Neural crest cell (in vitro differentiated cells): ENCODE measurements at regions not wholly inside any gene's neighbourhood (a gene's known extent, or its start where the extent isn't known, plus 50 kb on each side); places are given as distances from the start of the nearest gene placed in this dataset.

Experiments
- DNase-seq: peaks from one replicate; pipeline ENCODE4 v3.0.0; 2021; ENCODE audit warnings: low read depth, mixed read lengths, low spot score
- H3K27ac Mint-ChIP-seq: one replicate; pipeline ENCODE4 v1.8.0; 2021; ENCODE audit warnings: mild to moderate bottlenecking, mixed read lengths; ENCODE audit not compliant: unreplicated experiment
- H3K27me3 Mint-ChIP-seq: 2 replicates; pipeline ENCODE4 v1.8.0; 2021; ENCODE audit warnings: low read depth, mild to moderate bottlenecking, mixed read lengths
- H3K36me3 Mint-ChIP-seq: 2 replicates; pipeline ENCODE4 v1.8.0; 2021; ENCODE audit warnings: low read depth, mild to moderate bottlenecking, mixed read lengths
- H3K4me1 Mint-ChIP-seq: 2 replicates; pipeline ENCODE4 v1.8.0; 2021; ENCODE audit warnings: mixed read lengths
- H3K4me3 Mint-ChIP-seq: one replicate; pipeline ENCODE4 v1.8.0; 2021; ENCODE audit warnings: mild to moderate bottlenecking, mixed read lengths
- H3K9me3 Mint-ChIP-seq: 2 replicates; pipeline ENCODE4 v1.8.0; 2021; ENCODE audit warnings: mixed read lengths
- TF ChIP-seq, protein P1 (sequence below): fragments of 200-600 bp; sonication (generic); conservative IDR thresholded peaks from 2 replicates; pipeline ENCODE4 v1.5.0; 2021; ENCODE audit warnings: antibody characterized with exemption, mild to moderate bottlenecking

DNA sequence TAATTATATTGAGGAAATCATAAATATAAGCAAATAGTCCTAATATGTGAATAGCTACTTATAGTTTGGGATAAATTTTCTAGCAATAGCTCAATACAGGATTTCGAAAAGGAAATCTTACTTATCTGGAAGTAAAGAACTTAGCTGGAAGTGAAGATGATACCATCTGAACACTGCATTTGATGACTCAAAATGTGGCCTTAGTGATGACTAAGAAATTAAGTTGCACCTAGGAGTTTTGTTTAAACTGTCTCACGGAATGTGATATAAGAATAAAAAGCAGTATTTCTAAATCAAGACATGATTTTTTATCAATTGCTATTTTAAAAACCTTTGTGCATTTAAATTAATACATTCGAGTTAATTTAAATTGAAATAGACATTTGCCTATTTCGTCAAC is 91.2 kb downstream of the EOMES start:
- DNase-seq = no peak
- no peaks in the 10 kb centered on the region for H3K9me3 Mint-ChIP-seq
- no peak overlapping the region for H3K27ac Mint-ChIP-seq
- peaks cover 10% of the 10 kb centered on the region for H3K4me1 Mint-ChIP-seq
- H3K4me3 Mint-ChIP-seq = no peak overlapping the region
- no peaks in the 10 kb centered on the region for H3K36me3 Mint-ChIP-seq
- TF ChIP-seq, protein P1, sequence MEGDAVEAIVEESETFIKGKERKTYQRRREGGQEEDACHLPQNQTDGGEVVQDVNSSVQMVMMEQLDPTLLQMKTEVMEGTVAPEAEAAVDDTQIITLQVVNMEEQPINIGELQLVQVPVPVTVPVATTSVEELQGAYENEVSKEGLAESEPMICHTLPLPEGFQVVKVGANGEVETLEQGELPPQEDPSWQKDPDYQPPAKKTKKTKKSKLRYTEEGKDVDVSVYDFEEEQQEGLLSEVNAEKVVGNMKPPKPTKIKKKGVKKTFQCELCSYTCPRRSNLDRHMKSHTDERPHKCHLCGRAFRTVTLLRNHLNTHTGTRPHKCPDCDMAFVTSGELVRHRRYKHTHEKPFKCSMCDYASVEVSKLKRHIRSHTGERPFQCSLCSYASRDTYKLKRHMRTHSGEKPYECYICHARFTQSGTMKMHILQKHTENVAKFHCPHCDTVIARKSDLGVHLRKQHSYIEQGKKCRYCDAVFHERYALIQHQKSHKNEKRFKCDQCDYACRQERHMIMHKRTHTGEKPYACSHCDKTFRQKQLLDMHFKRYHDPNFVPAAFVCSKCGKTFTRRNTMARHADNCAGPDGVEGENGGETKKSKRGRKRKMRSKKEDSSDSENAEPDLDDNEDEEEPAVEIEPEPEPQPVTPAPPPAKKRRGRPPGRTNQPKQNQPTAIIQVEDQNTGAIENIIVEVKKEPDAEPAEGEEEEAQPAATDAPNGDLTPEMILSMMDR = no peak
- peaks cover 5% of the 10 kb centered on the region for H3K27me3 Mint-ChIP-seq

DNA sequence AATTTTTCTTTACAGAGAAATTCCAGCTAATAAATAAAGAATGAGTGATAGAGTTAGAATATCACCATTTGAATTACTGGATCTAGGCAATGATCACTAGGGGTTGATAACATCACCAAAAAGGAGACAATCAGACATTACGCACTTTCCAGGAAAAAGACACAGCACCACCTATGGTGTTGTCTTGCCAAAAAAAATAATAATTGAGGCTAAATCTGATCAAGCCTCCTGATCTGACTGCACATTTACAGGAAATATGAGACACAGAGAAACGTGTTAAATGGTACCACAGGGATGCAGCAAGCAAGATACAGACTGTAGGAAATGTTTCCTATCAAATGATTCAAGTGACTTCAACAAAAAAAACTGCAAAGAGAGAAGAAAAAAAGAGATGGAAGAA is 92.8 kb downstream of the EOMES start:
- H3K36me3 Mint-ChIP-seq = no peaks in the 10 kb centered on the region
- TF ChIP-seq, protein P1 = no peak
- DNase-seq = no peak

DNA sequence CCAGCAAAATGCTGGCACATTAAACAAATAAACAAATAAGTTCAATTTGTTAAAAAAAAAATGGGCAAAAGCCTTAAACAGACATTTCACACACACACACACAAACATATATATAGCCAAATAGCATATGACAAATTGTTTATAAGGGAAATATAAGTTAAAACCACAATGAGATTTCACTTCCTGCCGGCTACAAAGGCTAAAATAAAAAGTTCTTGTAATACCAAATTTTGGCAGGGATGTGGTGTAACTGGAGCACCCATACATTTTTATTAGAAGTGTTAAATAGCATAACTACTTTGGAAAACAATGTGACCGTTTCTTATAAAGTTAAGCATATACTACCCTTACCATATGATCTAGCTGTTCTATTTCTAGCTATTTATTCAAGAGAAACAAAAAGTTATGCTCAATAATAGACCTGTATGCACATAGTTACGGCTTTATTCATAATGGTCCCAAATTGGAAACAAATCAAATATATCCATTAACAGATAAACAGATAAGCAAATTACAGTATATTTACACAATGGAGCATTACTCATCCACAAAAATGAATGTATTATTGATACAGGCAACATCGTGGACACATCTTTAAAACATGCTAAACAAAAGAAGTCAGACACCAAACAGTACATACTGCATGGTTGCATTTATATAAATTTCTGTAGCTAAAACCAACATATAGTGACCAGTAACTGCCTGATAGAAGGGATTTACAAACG is 93.9 kb downstream of the EOMES start:
- no peak overlapping the region for H3K27ac Mint-ChIP-seq
- no peaks in the 10 kb centered on the region for H3K9me3 Mint-ChIP-seq
- TF ChIP-seq, protein P1 = no peak
- peaks cover 7% of the 10 kb centered on the region for H3K4me1 Mint-ChIP-seq
- H3K36me3 Mint-ChIP-seq = no peaks in the 10 kb centered on the region
- no peak overlapping the region for H3K4me3 Mint-ChIP-seq
- peaks cover 3% of the 10 kb centered on the region for H3K27me3 Mint-ChIP-seq
- DNase-seq = no peak

More for the DNA sequence above, 92.8 kb downstream of the EOMES start:
- Mint-ChIP-seq H3K4me3 (no peak overlapping the region), H3K4me1 (peaks cover 10% of the 10 kb centered on the region), H3K9me3 (no peaks in the 10 kb centered on the region), H3K27ac (no peak overlapping the region), H3K27me3 (peaks cover 5% of the 10 kb centered on the region)

DNA sequence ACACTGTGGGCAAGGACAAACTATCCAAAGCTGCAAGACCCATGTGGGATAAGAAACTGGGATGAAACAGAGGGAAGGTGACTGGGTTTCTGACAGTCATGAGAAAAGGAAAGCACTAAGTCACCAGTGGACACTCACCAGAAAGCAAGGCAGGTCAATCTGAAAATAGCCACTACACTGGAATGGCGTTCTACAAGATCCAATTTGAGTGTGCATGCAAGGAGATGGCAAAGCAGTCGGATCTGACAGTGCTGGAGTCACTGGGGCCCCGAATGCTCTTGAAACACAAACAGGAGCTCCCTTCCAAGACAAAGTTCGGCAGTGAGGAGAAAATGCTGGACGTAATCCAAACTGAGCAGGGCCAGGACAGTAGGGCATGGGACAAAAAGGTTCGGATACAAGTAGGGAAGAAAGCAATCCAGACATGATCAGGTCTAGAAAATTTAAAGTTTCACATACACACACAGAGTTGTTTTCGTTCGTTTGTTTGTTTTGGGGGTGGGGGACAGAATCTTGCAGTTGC is 95.5 kb downstream of the EOMES start:
- TF ChIP-seq, protein P1 = no peak
- Mint-ChIP-seq H3K36me3 (no peaks in the 10 kb centered on the region), H3K27ac (peak overlapping the region; percentile 28), H3K27me3 (no peaks in the 10 kb centered on the region), H3K9me3 (peaks cover 3% of the 10 kb centered on the region), H3K4me1 (no peaks in the 10 kb centered on the region), H3K4me3 (no peak overlapping the region)
- no peak for DNase-seq

DNA sequence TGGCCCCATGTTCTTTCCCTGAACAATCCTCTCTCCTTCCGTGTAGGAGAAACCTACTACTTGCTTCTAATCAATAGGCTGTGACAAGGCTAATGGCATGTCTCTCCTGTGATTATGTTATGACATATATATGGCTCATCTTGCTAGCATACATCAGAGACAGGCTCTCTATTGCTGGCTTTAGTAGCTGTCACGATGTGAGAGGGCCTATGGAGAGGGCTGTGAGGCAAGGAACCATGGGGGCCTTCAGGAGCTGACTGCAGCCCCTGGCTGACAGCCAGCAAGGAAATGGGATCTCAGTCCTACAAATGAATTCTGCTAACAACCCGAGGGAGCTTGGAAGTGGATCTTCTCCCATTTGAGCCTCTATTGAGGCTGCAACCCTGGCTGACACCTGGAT is 96.3 kb downstream of the EOMES start:
- Mint-ChIP-seq H3K27ac (no peak overlapping the region), H3K9me3 (peaks cover 3% of the 10 kb centered on the region), H3K36me3 (no peaks in the 10 kb centered on the region), H3K4me3 (no peak overlapping the region), H3K4me1 (no peaks in the 10 kb centered on the region), H3K27me3 (no peaks in the 10 kb centered on the region)
- TF ChIP-seq, protein P1 = no peak
- DNase-seq = no peak
